ENCODE measurements at regions not wholly inside any gene's neighbourhood (a gene's known extent, or its start where the extent isn't known, plus 50 kb on each side); places are given as distances from the start of the nearest gene placed in this dataset.

- H3K27ac ChIP-seq = no peak overlapping the region
- H3K9me3 ChIP-seq = no peaks in the 10 kb centered on the region
- no peaks in the 10 kb centered on the region for H3K4me1 ChIP-seq (ENCODE audit: control insufficient read depth in 1 of 2, low read depth in 2 of 2)
- no peaks in the 10 kb centered on the region for H3K36me3 ChIP-seq
- ATAC-seq (ENCODE audit: insufficient number of reproducible peaks, low FRiP score, low read depth) (no peak), DNase-seq (ENCODE audit: low spot score) (no peak)
- no peaks in the 10 kb centered on the region for H3K27me3 ChIP-seq (replicated peaks; ENCODE audit: insufficient read depth)
- no peak for TF ChIP-seq CTCF (IDR thresholded peaks at IDR 0.05)
- no peak overlapping the region for H3K4me3 ChIP-seq
Observed at GRCh38 chr4:187071946-187072600, 348.4 kb upstream of the FAT1 start.

GRCh38 chr4:187073820-187074219 lies 350.2 kb upstream of the FAT1 start:
- DNase-seq (ENCODE audit: low spot score) (no peak), ATAC-seq (ENCODE audit: insufficient number of reproducible peaks, low FRiP score, low read depth) (no peak)
- no peaks in the 10 kb centered on the region for H3K36me3 ChIP-seq
- TF ChIP-seq CTCF (IDR thresholded peaks at IDR 0.05) = no peak
- H3K27me3 ChIP-seq (replicated peaks; ENCODE audit: insufficient read depth) = no peaks in the 10 kb centered on the region
- H3K27ac ChIP-seq = no peak overlapping the region
- no peaks in the 10 kb centered on the region for H3K4me1 ChIP-seq (ENCODE audit: control insufficient read depth in 1 of 2, low read depth in 2 of 2)
- no peak overlapping the region for H3K4me3 ChIP-seq
- no peaks in the 10 kb centered on the region for H3K9me3 ChIP-seq

- DNase-seq (ENCODE audit: low spot score) = no peak
- no peak overlapping the region for H3K27ac ChIP-seq
Observed at GRCh38 chr4:187075514-187075913, 351.9 kb upstream of the FAT1 start.

GRCh38 chr4:187077744-187078401 lies 354.2 kb upstream of the FAT1 start:
- Histone ChIP-seq H3K27me3 (replicated peaks; ENCODE audit: insufficient read depth) (no peaks in the 10 kb centered on the region), H3K27ac (no peak overlapping the region), H3K36me3 (no peaks in the 10 kb centered on the region), H3K9me3 (no peaks in the 10 kb centered on the region), H3K4me1 (ENCODE audit: control insufficient read depth in 1 of 2, low read depth in 2 of 2) (no peaks in the 10 kb centered on the region), H3K4me3 (no peak overlapping the region)
- ATAC-seq (ENCODE audit: insufficient number of reproducible peaks, low FRiP score, low read depth) = no peak
- no peak for DNase-seq (ENCODE audit: low spot score)
- no peak for TF ChIP-seq CTCF (IDR thresholded peaks at IDR 0.05)

More at GRCh38 chr4:187075514-187075913, 351.9 kb upstream of the FAT1 start:
- Histone ChIP-seq H3K4me3 (no peak overlapping the region), H3K27me3 (replicated peaks; ENCODE audit: insufficient read depth) (no peaks in the 10 kb centered on the region), H3K36me3 (no peaks in the 10 kb centered on the region), H3K4me1 (ENCODE audit: control insufficient read depth in 1 of 2, low read depth in 2 of 2) (no peaks in the 10 kb centered on the region), H3K9me3 (no peaks in the 10 kb centered on the region)
- TF ChIP-seq CTCF (IDR thresholded peaks at IDR 0.05) = no peak
- no peak for ATAC-seq (ENCODE audit: insufficient number of reproducible peaks, low FRiP score, low read depth)

- no peaks in the 10 kb centered on the region for H3K9me3 ChIP-seq
- no peaks in the 10 kb centered on the region for H3K36me3 ChIP-seq
- no peak for TF ChIP-seq CTCF (IDR thresholded peaks at IDR 0.05)
- no peaks in the 10 kb centered on the region for H3K4me1 ChIP-seq (ENCODE audit: control insufficient read depth in 1 of 2, low read depth in 2 of 2)
- no peaks in the 10 kb centered on the region for H3K27me3 ChIP-seq (replicated peaks; ENCODE audit: insufficient read depth)
- H3K4me3 ChIP-seq = no peak overlapping the region
- DNase-seq (ENCODE audit: low spot score) (no peak), ATAC-seq (ENCODE audit: insufficient number of reproducible peaks, low FRiP score, low read depth) (no peak)
- no peak overlapping the region for H3K27ac ChIP-seq
Observed at GRCh38 chr4:187084701-187085100, 361.0 kb upstream of the FAT1 start.

All from thoracic aorta (tissue), 2 donors.